ENCODE measurements at regions not wholly inside any gene's neighbourhood (a gene's known extent, or its start where the extent isn't known, plus 50 kb on each side); places are given as distances from the start of the nearest gene placed in this dataset.

- TF ChIP-seq, protein P1, sequence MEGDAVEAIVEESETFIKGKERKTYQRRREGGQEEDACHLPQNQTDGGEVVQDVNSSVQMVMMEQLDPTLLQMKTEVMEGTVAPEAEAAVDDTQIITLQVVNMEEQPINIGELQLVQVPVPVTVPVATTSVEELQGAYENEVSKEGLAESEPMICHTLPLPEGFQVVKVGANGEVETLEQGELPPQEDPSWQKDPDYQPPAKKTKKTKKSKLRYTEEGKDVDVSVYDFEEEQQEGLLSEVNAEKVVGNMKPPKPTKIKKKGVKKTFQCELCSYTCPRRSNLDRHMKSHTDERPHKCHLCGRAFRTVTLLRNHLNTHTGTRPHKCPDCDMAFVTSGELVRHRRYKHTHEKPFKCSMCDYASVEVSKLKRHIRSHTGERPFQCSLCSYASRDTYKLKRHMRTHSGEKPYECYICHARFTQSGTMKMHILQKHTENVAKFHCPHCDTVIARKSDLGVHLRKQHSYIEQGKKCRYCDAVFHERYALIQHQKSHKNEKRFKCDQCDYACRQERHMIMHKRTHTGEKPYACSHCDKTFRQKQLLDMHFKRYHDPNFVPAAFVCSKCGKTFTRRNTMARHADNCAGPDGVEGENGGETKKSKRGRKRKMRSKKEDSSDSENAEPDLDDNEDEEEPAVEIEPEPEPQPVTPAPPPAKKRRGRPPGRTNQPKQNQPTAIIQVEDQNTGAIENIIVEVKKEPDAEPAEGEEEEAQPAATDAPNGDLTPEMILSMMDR (tag by site-specific recombination; IDR thresholded peaks at IDR 0.05), result no peak
- TF ChIP-seq, protein P2, sequence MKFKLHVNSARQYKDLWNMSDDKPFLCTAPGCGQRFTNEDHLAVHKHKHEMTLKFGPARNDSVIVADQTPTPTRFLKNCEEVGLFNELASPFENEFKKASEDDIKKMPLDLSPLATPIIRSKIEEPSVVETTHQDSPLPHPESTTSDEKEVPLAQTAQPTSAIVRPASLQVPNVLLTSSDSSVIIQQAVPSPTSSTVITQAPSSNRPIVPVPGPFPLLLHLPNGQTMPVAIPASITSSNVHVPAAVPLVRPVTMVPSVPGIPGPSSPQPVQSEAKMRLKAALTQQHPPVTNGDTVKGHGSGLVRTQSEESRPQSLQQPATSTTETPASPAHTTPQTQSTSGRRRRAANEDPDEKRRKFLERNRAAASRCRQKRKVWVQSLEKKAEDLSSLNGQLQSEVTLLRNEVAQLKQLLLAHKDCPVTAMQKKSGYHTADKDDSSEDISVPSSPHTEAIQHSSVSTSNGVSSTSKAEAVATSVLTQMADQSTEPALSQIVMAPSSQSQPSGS (tag by site-specific recombination; IDR thresholded peaks at IDR 0.05; ENCODE audit: low read depth), result no peak
- no peak for TF ChIP-seq ZNF121 (tag by site-specific recombination; IDR thresholded peaks at IDR 0.05)
- TF ChIP-seq PBX3 (CRISPR knock-in tag; IDR thresholded peaks at IDR 0.05), result no peak
- no peak for TF ChIP-seq ZNF747 (tag by site-specific recombination; IDR thresholded peaks at IDR 0.05)
- no peak for TF ChIP-seq ZSCAN18 (tag by site-specific recombination; IDR thresholded peaks at IDR 0.05)
- TF ChIP-seq YY1 (tag by site-specific recombination; IDR thresholded peaks at IDR 0.05), result no peak
- no peak for TF ChIP-seq ELK4 (IDR thresholded peaks at IDR 0.05; ENCODE audit: borderline replicate concordance, low read depth, low read length)
- TF ChIP-seq ZNF350 (tag by site-specific recombination; IDR thresholded peaks at IDR 0.05), result no peak
- TF ChIP-seq, protein P3, sequence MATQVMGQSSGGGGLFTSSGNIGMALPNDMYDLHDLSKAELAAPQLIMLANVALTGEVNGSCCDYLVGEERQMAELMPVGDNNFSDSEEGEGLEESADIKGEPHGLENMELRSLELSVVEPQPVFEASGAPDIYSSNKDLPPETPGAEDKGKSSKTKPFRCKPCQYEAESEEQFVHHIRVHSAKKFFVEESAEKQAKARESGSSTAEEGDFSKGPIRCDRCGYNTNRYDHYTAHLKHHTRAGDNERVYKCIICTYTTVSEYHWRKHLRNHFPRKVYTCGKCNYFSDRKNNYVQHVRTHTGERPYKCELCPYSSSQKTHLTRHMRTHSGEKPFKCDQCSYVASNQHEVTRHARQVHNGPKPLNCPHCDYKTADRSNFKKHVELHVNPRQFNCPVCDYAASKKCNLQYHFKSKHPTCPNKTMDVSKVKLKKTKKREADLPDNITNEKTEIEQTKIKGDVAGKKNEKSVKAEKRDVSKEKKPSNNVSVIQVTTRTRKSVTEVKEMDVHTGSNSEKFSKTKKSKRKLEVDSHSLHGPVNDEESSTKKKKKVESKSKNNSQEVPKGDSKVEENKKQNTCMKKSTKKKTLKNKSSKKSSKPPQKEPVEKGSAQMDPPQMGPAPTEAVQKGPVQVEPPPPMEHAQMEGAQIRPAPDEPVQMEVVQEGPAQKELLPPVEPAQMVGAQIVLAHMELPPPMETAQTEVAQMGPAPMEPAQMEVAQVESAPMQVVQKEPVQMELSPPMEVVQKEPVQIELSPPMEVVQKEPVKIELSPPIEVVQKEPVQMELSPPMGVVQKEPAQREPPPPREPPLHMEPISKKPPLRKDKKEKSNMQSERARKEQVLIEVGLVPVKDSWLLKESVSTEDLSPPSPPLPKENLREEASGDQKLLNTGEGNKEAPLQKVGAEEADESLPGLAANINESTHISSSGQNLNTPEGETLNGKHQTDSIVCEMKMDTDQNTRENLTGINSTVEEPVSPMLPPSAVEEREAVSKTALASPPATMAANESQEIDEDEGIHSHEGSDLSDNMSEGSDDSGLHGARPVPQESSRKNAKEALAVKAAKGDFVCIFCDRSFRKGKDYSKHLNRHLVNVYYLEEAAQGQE (tag by site-specific recombination; IDR thresholded peaks at IDR 0.05), result no peak
- no peak for TF ChIP-seq MYNN (tag by site-specific recombination; IDR thresholded peaks at IDR 0.05; ENCODE audit: borderline replicate concordance)
- no peak for TF ChIP-seq ZNF114 (tag by site-specific recombination; IDR thresholded peaks at IDR 0.05)
Observed at GRCh38 chr9:25602400-25603044, 75.7 kb downstream of the TUSC1 start.

Measured in HEK293 (cell line).